Omental fat pad (tissue), 3 donors: ENCODE measurements at regions not wholly inside any gene's neighbourhood (a gene's known extent, or its start where the extent isn't known, plus 50 kb on each side); places are given as distances from the start of the nearest gene placed in this dataset.

Experiments used
- ATAC-seq: fragments of 150-250 bp; one replicate; pipeline ENCODE4 v1.9.1; 2016; ENCODE audit warnings: mild to moderate bottlenecking, moderate library complexity; ENCODE audit not compliant: low FRiP score
- DNase-seq: peaks from one replicate; pipeline ENCODE4 v3.0.0-alpha.2; 2019; ENCODE audit warnings: low spot score
- TF ChIP-seq, protein P1 (sequence below), 3 donors: fragments of 450-650 bp; IDR thresholded peaks; one replicate each; pipeline ENCODE4 v1.5.1; 2016 to 2017; ENCODE audit warnings: antibody characterized with exemption in 3 of 3, mild to moderate bottlenecking in 3 of 3, moderate library complexity in 2 of 3

DNA sequence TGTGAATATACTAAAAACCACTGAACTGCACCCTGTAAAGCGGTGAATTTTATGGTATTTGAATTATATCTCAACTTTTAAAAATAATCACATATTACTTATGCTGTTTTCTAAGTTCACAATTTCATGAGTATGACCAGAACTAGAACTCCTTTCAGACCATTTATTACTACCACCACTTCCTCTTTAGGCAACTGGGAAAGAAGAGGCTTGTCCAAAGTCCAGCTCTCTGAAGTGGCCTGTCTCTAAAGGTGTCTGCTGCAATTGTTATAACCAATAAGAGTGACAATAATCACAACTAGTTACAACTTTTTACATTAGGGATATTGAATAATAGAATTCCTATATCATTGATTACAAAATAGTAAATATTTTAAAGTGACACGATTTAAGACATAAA, 267.9 kb upstream of the PIK3C3 start:
- TF ChIP-seq, protein P1, sequence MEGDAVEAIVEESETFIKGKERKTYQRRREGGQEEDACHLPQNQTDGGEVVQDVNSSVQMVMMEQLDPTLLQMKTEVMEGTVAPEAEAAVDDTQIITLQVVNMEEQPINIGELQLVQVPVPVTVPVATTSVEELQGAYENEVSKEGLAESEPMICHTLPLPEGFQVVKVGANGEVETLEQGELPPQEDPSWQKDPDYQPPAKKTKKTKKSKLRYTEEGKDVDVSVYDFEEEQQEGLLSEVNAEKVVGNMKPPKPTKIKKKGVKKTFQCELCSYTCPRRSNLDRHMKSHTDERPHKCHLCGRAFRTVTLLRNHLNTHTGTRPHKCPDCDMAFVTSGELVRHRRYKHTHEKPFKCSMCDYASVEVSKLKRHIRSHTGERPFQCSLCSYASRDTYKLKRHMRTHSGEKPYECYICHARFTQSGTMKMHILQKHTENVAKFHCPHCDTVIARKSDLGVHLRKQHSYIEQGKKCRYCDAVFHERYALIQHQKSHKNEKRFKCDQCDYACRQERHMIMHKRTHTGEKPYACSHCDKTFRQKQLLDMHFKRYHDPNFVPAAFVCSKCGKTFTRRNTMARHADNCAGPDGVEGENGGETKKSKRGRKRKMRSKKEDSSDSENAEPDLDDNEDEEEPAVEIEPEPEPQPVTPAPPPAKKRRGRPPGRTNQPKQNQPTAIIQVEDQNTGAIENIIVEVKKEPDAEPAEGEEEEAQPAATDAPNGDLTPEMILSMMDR (IDR thresholded peaks at IDR 0.05), result no peak
- ATAC-seq (no peak), DNase-seq (no peak)

DNA sequence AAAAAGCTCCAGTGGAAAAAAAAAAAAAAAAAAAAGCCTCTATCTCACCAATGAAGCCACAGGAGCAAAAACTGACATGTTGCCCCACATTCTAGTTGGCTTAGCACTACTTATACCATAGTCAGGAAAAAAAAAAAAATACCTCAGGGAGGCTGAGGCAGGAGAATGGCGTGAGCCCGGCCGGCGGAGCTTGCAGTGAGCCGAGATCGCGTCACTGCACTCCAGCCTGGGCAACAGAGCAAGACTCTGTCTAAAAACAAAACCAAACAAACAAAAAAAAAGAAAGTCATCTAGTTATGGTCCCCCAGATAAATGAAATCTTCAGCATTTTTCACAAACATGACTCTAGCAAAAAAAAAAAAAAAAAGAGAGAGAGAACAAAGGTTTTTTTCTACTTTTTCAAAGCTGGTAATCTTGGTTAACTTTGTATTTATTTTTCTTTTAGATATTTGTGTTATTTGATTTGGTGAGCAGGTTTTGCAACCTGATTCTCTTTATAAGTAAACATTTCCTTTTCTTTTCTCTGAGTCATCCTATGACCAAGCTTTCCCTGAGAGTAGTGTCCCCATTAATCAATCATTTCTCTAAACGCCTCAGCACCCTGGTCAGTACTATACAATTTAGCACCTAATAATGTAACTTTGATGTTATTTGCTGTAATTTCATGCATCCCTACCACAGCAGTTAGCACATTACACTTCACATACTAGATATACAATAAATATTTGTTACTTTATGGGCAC, 273.7 kb upstream of the PIK3C3 start:
- ATAC-seq, result no peak
- DNase-seq, result no peak
- TF ChIP-seq, protein P1 (IDR thresholded peaks at IDR 0.05), result no peak

- no peak for DNase-seq
- no peak for ATAC-seq
- TF ChIP-seq, protein P1 (IDR thresholded peaks at IDR 0.05), result no peak
These were observed 280.5 kb upstream of the PIK3C3 start for GRCh38 chr18:41674506-41674905.

DNA sequence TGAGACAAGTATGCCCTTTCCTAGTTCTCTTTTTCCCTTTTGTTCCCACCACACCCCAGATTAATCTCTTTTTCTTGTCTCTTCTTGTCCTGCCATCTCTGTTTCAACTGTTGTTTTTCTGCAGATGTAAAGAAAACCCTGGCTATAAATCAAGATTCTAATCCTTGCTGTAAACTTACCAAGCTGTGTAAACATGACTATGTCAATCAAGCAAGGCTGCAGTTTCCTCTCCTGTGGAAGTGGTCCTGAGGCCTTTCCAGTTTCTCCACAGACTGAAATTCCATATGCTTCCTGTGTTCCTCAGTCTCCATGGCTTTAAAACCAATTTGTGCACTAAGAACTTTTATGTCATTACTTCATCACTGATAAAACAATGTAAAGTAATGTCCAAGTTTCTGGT, 288.8 kb upstream of the PIK3C3 start:
- DNase-seq, result no peak
- TF ChIP-seq, protein P1 (IDR thresholded peaks at IDR 0.05), result no peak

GRCh38 chr18:41665210-41665609, 289.8 kb upstream of the PIK3C3 start:
- ATAC-seq (no peak), DNase-seq (no peak)
- TF ChIP-seq, protein P1 (IDR thresholded peaks at IDR 0.05), result no peak

More for the DNA sequence above, 288.8 kb upstream of the PIK3C3 start:
- no peak for ATAC-seq

GRCh38 chr18:41660654-41661053, 294.4 kb upstream of the PIK3C3 start:
- TF ChIP-seq, protein P1 (IDR thresholded peaks at IDR 0.05), result no peak
- no peak for DNase-seq

DNA sequence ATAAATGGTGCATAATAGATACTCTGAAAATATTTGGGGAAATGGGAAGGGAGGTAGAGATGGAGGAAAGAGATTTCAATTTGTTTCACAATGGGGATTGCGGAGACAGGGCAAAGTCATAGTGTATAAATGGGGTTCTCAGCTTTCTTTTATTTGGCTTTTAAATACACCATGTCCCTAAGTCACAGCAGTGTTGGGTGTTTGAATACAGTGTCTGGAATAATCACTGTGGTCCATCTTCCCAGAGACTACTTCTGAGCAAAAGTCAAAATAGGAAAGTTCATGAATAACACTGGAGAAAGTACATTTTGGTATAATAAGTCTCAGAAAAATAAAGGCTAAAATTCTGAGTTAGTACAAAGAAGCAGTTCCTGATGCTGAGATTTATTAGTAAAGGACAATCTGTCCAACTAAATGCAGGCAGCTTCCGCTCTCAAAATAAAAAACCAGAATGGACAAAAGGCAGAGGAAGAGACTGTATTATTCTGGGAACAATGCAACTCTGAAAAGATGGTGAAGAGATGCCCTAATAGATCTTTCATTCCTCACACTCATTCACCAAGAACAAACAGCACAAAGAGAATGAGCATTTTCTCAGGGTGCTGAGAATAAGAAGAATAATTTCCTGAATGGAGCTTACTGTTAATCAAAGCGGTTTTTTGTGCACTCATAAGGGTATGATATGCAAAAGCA, 295.4 kb upstream of the PIK3C3 start:
- ATAC-seq (no peak), DNase-seq (no peak)
- TF ChIP-seq, protein P1 (IDR thresholded peaks at IDR 0.05), result no peak

More at GRCh38 chr18:41660654-41661053, 294.4 kb upstream of the PIK3C3 start:
- ATAC-seq, result no peak
